Neuronal stem cell (in vitro differentiated cells): ENCODE measurements at regions not wholly inside any gene's neighbourhood (a gene's known extent, or its start where the extent isn't known, plus 50 kb on each side); places are given as distances from the start of the nearest gene placed in this dataset.

Experiments used
- DNase-seq: peaks from one replicate; pipeline ENCODE4 v3.0.0-alpha.2; 2013; ENCODE audit warnings: low spot score
- H2AFZ ChIP-seq: one replicate; pipeline ENCODE4 v1.6.1; 2013; ENCODE audit warnings: mild to moderate bottlenecking, low read length, inconsistent platforms
- H2AK5ac ChIP-seq: 2 replicates; pipeline ENCODE4 v1.6.1; 2013; ENCODE audit warnings: low read depth, mild to moderate bottlenecking, inconsistent platforms, low read length, moderate library complexity, mixed read lengths
- H2BK120ac ChIP-seq: 2 replicates; pipeline ENCODE4 v1.6.1; 2013; ENCODE audit warnings: low read depth, mild to moderate bottlenecking, inconsistent platforms, low read length, moderate library complexity, mixed read lengths
- H2BK12ac ChIP-seq: one replicate; pipeline ENCODE4 v1.6.1; 2013; ENCODE audit warnings: low read length, inconsistent platforms
- H2BK15ac ChIP-seq: 2 replicates; pipeline ENCODE4 v1.6.1; 2013; ENCODE audit warnings: mild to moderate bottlenecking, low read length, inconsistent platforms, mixed read lengths
- H2BK5ac ChIP-seq: one replicate; pipeline ENCODE4 v1.6.1; 2013; ENCODE audit warnings: inconsistent platforms, mild to moderate bottlenecking, low read length, moderate library complexity
- H3K14ac ChIP-seq: one replicate; pipeline ENCODE4 v1.6.1; 2013; ENCODE audit warnings: low read length, inconsistent platforms
- H3K18ac ChIP-seq: 2 replicates; pipeline ENCODE4 v1.6.1; 2013; ENCODE audit warnings: low read length, inconsistent platforms
- H3K23ac ChIP-seq: 2 replicates; pipeline ENCODE4 v1.6.1; 2013; ENCODE audit warnings: low read depth, mild to moderate bottlenecking, mixed read lengths, low read length, inconsistent platforms; ENCODE audit not compliant: poor library complexity
- H3K27ac ChIP-seq: replicated peaks from 3 replicates; pipeline ENCODE4 v1.5.1; 2013; ENCODE audit warnings: low read length, inconsistent platforms
- H3K27me3 ChIP-seq, 3 experiments: 2 replicates each; pipeline ENCODE4 v1.6.1; 2013; ENCODE audit warnings: low read length in 3 of 3, mild to moderate bottlenecking in 2 of 3, inconsistent platforms in 1 of 3, low read depth in 1 of 3, mixed read lengths in 1 of 3, moderate library complexity in 1 of 3; ENCODE audit not compliant: control insufficient read depth in 3 of 3, insufficient read depth in 3 of 3
- H3K36me3 ChIP-seq, 2 donors: replicated peaks in 1 of 2; 2 replicates each; pipeline ENCODE4 v1.6.1; 2013; ENCODE audit warnings: low read length in 2 of 2; ENCODE audit not compliant: control insufficient read depth in 2 of 2, insufficient read depth in 2 of 2
- H3K4ac ChIP-seq: 2 replicates; pipeline ENCODE4 v1.6.1; 2013; ENCODE audit warnings: inconsistent platforms, mild to moderate bottlenecking, low read length, moderate library complexity
- H3K4me1 ChIP-seq, 2 donors: 1 replicate in 1 of 2; 2 replicates in 1 of 2; pipeline ENCODE4 v1.6.1; 2013; ENCODE audit warnings: low read length in 2 of 2, low read depth in 1 of 2; ENCODE audit not compliant: control insufficient read depth in 2 of 2, insufficient read depth in 1 of 2
- H3K4me2 ChIP-seq: one replicate; pipeline ENCODE4 v1.6.1; 2013; ENCODE audit warnings: mild to moderate bottlenecking, low read length, inconsistent platforms; ENCODE audit not compliant: insufficient read depth, poor library complexity, severe bottlenecking
- H3K4me3 ChIP-seq, 2 donors: 2 replicates each; pipeline ENCODE4 v1.5.1; 2013; ENCODE audit warnings: low read length in 2 of 2, mild to moderate bottlenecking in 2 of 2, inconsistent platforms in 1 of 2, moderate library complexity in 1 of 2
- H3K79me1 ChIP-seq: one replicate; pipeline ENCODE4 v1.6.1; 2013; ENCODE audit warnings: low read depth, mild to moderate bottlenecking, inconsistent platforms, low read length, moderate library complexity
- H3K9ac ChIP-seq: one replicate; pipeline ENCODE4 v1.6.1; 2013; ENCODE audit warnings: mild to moderate bottlenecking, low read depth, low read length, inconsistent platforms; ENCODE audit not compliant: poor library complexity
- H3K9me3 ChIP-seq, 2 donors: replicated peaks in 1 of 2; 2 replicates each; pipeline versions ENCODE3 to v1.6.1; 2013; ENCODE audit warnings: low read length in 2 of 2, mild to moderate bottlenecking in 2 of 2, inconsistent platforms in 1 of 2, low read depth in 1 of 2, mixed read lengths in 1 of 2, moderate library complexity in 1 of 2; ENCODE audit not compliant: control insufficient read depth in 2 of 2, insufficient read depth in 1 of 2
- H4K8ac ChIP-seq: one replicate; pipeline ENCODE4 v1.6.1; 2013; ENCODE audit warnings: low read depth, mild to moderate bottlenecking, inconsistent platforms, low read length, moderate library complexity
- H4K91ac ChIP-seq: one replicate; pipeline ENCODE4 v1.6.1; 2013; ENCODE audit warnings: low read length, low read depth, mild to moderate bottlenecking, inconsistent platforms; ENCODE audit not compliant: poor library complexity
- WGBS, 2 donors: extraction: QIAGEN DNeasy Blood & Tissue Kit; methylation state at CpG; one replicate each; pipeline ENCODE4 v1.1.7; 2013; ENCODE audit warnings: missing lambda C conversion rate in 2 of 2, mixed read lengths in 1 of 2; ENCODE audit not compliant: insufficient read length in 2 of 2, insufficient replicate concordance in 1 of 2; ENCODE audit errors: extremely low coverage in 2 of 2; 5-methylcytosine and 5-hydroxymethylcytosine counted together

DNA sequence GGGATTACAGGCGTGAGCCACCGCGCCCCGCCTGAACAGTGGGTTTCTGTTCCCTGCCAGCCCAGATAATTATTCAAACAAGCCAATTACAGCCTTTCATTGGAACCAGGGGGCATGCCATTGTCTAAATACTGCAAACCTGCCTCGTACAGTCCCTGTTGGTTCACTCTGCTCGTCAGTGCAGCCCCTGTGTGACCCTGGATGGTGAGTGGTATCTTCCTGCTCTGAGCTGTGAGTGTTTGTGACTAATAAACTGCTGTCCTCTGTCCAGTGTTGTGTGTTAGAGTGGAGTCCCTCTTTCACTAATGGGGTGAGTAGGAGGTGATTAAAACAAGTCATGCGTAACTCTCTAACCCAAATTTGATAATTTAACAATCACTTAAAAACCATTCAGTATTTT, 176.5 kb upstream of the FAM3C start:
- Histone ChIP-seq H2BK120ac (no peak overlapping the region), H3K4ac (no peak overlapping the region), H2BK12ac (no peak overlapping the region), H4K91ac (no peak overlapping the region), H3K9ac (no peak overlapping the region), H4K8ac (peak overlapping the region; percentile 93), H3K27ac (no peak overlapping the region), H2BK5ac (no peak overlapping the region), H3K27me3 (no peaks in the 10 kb centered on the region), H3K36me3 (no peaks in the 10 kb centered on the region), H2AK5ac (no peak overlapping the region), H2BK15ac (no peak overlapping the region), H3K79me1 (no peaks in the 10 kb centered on the region), H2AFZ (no peak overlapping the region), H3K9me3 (no peaks in the 10 kb centered on the region), H3K4me2 (no peak overlapping the region), H3K18ac (peak overlapping the region; percentile 11), H3K23ac (no peak overlapping the region), H3K4me3 (no peak overlapping the region), H3K14ac (no peak overlapping the region), H3K4me1 (peaks cover 3 to 13% of the 10 kb centered on the region in 2 donors)
- WGBS, 2 donors: no CpG with 5 or more reads among the region's 7 CpGs
- DNase-seq: no peak

- no peak overlapping the region for H3K27ac ChIP-seq
- H2AK5ac ChIP-seq: no peak overlapping the region
- no peak overlapping the region for H2BK5ac ChIP-seq
- no peak overlapping the region for H4K8ac ChIP-seq
- no peak overlapping the region for H2BK120ac ChIP-seq
- no peak overlapping the region for H2BK12ac ChIP-seq
- H3K18ac ChIP-seq: no peak overlapping the region
- no peaks in the 10 kb centered on the region for H3K9me3 ChIP-seq
- no peak overlapping the region for H2BK15ac ChIP-seq
- H3K14ac ChIP-seq: no peak overlapping the region
- H3K23ac ChIP-seq: no peak overlapping the region
- no peak overlapping the region for H3K4me2 ChIP-seq
- DNase-seq: no peak
- no peak overlapping the region for H4K91ac ChIP-seq
- no peak overlapping the region for H3K4me3 ChIP-seq
- H3K79me1 ChIP-seq: no peaks in the 10 kb centered on the region
- H3K4ac ChIP-seq: no peak overlapping the region
- WGBS, 2 donors: no CpG with 5 or more reads among the region's 3 CpGs
- H3K27me3 ChIP-seq: no peaks in the 10 kb centered on the region
- H3K36me3 ChIP-seq: no peaks in the 10 kb centered on the region
- no peak overlapping the region for H3K9ac ChIP-seq
- no peak overlapping the region for H2AFZ ChIP-seq
- H3K4me1 ChIP-seq: peaks cover 0 to 6% of the 10 kb centered on the region in 2 donors
Observed at GRCh38 chr7:121570365-121570764, 174.3 kb upstream of the FAM3C start.

- Histone ChIP-seq H3K79me1 (no peaks in the 10 kb centered on the region), H3K23ac (no peak overlapping the region), H3K4me2 (no peak overlapping the region), H3K18ac (no peak overlapping the region), H2BK12ac (no peak overlapping the region), H4K8ac (no peak overlapping the region), H3K27ac (no peak overlapping the region), H3K36me3 (no peaks in the 10 kb centered on the region), H3K4me3 (no peak overlapping the region), H3K14ac (no peak overlapping the region), H3K9me3 (no peaks in the 10 kb centered on the region), H3K4me1 (no peaks in the 10 kb centered on the region), H4K91ac (no peak overlapping the region), H2AK5ac (no peak overlapping the region), H2BK15ac (no peak overlapping the region), H2BK120ac (no peak overlapping the region), H2BK5ac (no peak overlapping the region), H3K9ac (no peak overlapping the region), H3K27me3 (no peaks in the 10 kb centered on the region), H2AFZ (no peak overlapping the region), H3K4ac (no peak overlapping the region)
- no peak for DNase-seq
- no CpG with 5 or more reads among the region's 1 CpG for WGBS, 2 donors
Observed at GRCh38 chr7:121563177-121563576, 167.1 kb upstream of the FAM3C start.

DNA sequence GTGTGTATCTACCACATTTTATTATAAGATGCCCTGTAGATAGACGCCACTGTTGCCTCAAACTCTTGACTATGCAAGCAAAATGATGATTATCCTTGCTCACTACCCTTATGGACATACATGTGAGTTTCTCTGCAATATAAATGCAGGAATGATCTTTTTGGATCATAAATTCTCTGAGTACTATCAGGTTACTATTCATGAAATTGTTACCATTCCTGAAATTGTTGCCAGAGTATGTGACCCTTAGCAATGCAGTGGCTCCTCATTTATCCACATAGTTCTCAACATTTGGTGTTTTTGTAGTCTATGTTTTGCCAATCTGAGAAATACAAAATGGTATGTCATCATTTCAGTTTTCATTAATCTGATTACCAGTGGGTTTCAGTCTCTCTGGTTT, 166.2 kb upstream of the FAM3C start:
- Histone ChIP-seq H3K4me1 (no peaks in the 10 kb centered on the region), H4K91ac (no peak overlapping the region), H3K9ac (no peak overlapping the region), H3K79me1 (no peaks in the 10 kb centered on the region), H2AFZ (no peak overlapping the region), H4K8ac (no peak overlapping the region), H2BK5ac (no peak overlapping the region), H2BK15ac (no peak overlapping the region), H3K36me3 (no peaks in the 10 kb centered on the region), H3K23ac (no peak overlapping the region), H3K27ac (no peak overlapping the region), H3K27me3 (no peaks in the 10 kb centered on the region), H3K14ac (no peak overlapping the region), H3K18ac (no peak overlapping the region), H2BK12ac (no peak overlapping the region), H2BK120ac (no peak overlapping the region), H3K4me3 (no peak overlapping the region), H3K4ac (no peak overlapping the region), H3K9me3 (no peaks in the 10 kb centered on the region), H3K4me2 (no peak overlapping the region), H2AK5ac (no peak overlapping the region)
- DNase-seq: no peak
- no CpG with 5 or more reads among the region's 1 CpG for WGBS, 2 donors
